H1 (cell line): ENCODE measurements at regions not wholly inside any gene's neighbourhood (a gene's known extent, or its start where the extent isn't known, plus 50 kb on each side); places are given as distances from the start of the nearest gene placed in this dataset.

Source experiments
- RAD21 ChIP-seq, 2 experiments: IDR thresholded peaks in 1 of 2; conservative IDR thresholded peaks in 1 of 2; 2 replicates each; pipeline ENCODE4 v1.6.1; 2011; ENCODE audit warnings: low read depth in 2 of 2, low read length in 2 of 2, improper control_type of control experiment in 1 of 2, inconsistent platforms in 1 of 2, mild to moderate bottlenecking in 1 of 2, moderate library complexity in 1 of 2
- SP2 ChIP-seq: IDR thresholded peaks from 2 replicates; pipeline ENCODE4 v1.6.1; 2012; ENCODE audit warnings: mild to moderate bottlenecking, low read length, inconsistent platforms
- TEAD4 ChIP-seq: IDR thresholded peaks from 2 replicates; pipeline ENCODE4 v1.6.1; 2012; ENCODE audit warnings: low read depth, low read length, inconsistent platforms, mixed read lengths

GRCh38 chr6:94362061-94362864 is 942.9 kb upstream of the EPHA7 start (continued):
- TF ChIP-seq TEAD4: no peak
- no peak for TF ChIP-seq RAD21 (IDR thresholded peaks at IDR 0.05 in 1 of 2, conservative IDR thresholded peaks at IDR 0.05 in 1 of 2; ENCODE audit: low read depth in 2 of 2, low read length in 2 of 2)
- TF ChIP-seq SP2: no peak
- TF ChIP-seq, all 59 proteins: peak for 0
